ENCODE measurements at regions not wholly inside any gene's neighbourhood (a gene's known extent, or its start where the extent isn't known, plus 50 kb on each side); places are given as distances from the start of the nearest gene placed in this dataset.

DNA sequence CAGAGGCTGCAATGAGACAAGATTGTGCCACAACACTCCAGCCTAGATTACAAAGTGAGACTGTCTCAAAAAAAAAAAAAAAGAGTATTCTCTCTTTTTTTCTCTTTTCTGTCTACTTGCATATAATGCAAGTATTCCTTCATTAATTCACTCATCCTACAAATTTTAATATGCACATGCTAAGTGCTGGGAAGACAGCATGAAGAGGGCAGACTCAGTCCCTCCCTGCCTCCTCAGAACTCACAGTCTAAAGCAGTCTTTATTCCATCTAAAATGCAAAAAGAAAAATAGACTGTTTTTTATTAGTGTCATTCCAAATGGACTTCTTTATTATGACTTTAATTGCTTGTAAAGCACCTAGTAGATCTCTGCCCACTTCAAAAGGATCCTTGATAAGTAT, 85.6 kb downstream of the NKX6-1 start:
- H3K9ac ChIP-seq (ENCODE audit: low read depth in 1 of 2, low read length in 2 of 2), result no peak overlapping the region
- H3K4me3 ChIP-seq (ENCODE audit: low read depth in 1 of 3, low read length in 3 of 3), result no peak overlapping the region
- no peaks in the 10 kb centered on the region for H3K36me3 ChIP-seq (ENCODE audit: control insufficient read depth in 4 of 4, insufficient read depth in 3 of 4, low read depth in 1 of 4, low read length in 3 of 4)
- no peaks in the 10 kb centered on the region for H3K4me1 ChIP-seq (ENCODE audit: control insufficient read depth in 4 of 4, insufficient read depth in 4 of 4, low read length in 3 of 4)
- no peaks in the 10 kb centered on the region for H3K27me3 ChIP-seq (ENCODE audit: control insufficient read depth in 4 of 4, insufficient read depth in 4 of 4, low read length in 3 of 4)
- no peak overlapping the region for H3K27ac ChIP-seq (ENCODE audit: low read depth in 1 of 2, low read length in 2 of 2)
- H3K9me3 ChIP-seq (ENCODE audit: control insufficient read depth in 4 of 4, low read length in 3 of 4), result no peaks in the 10 kb centered on the region
- TF ChIP-seq SP1 (IDR thresholded peaks at IDR 0.05) (no peak), HNF4A (conservative IDR thresholded peaks at IDR 0.05) (no peak), FOXA2 (IDR thresholded peaks at IDR 0.05) (no peak)
- DNase-seq (ENCODE audit: low spot score), result no peak

- Histone ChIP-seq H3K4me1 (ENCODE audit: control insufficient read depth in 4 of 4, insufficient read depth in 4 of 4, low read length in 3 of 4) (no peaks in the 10 kb centered on the region), H3K9me3 (ENCODE audit: control insufficient read depth in 4 of 4, low read length in 3 of 4) (no peaks in the 10 kb centered on the region), H3K27me3 (ENCODE audit: control insufficient read depth in 4 of 4, insufficient read depth in 4 of 4, low read length in 3 of 4) (no peaks in the 10 kb centered on the region), H3K4me3 (ENCODE audit: low read depth in 1 of 3, low read length in 3 of 3) (no peak overlapping the region), H3K36me3 (ENCODE audit: control insufficient read depth in 4 of 4, insufficient read depth in 3 of 4, low read depth in 1 of 4, low read length in 3 of 4) (no peaks in the 10 kb centered on the region), H3K27ac (ENCODE audit: low read depth in 1 of 2, low read length in 2 of 2) (no peak overlapping the region), H3K9ac (ENCODE audit: low read depth in 1 of 2, low read length in 2 of 2) (no peak overlapping the region)
- WGBS, result 43% methylated on average over 1 of the region's 1 CpG
- no peak for DNase-seq (ENCODE audit: low spot score)
- TF ChIP-seq NR2F2 (IDR thresholded peaks at IDR 0.05) (no peak), JUND (IDR thresholded peaks at IDR 0.05) (no peak), EGR1 (IDR thresholded peaks at IDR 0.05; ENCODE audit: low read depth in 2 of 2) (no peak), FOXA2 (IDR thresholded peaks at IDR 0.05) (no peak), HNF4A (conservative IDR thresholded peaks at IDR 0.05) (no peak), GABPA (IDR thresholded peaks at IDR 0.05 in 1 of 2, conservative IDR thresholded peaks at IDR 0.05 in 1 of 2) (no peak), REST (IDR thresholded peaks at IDR 0.05) (no peak), YY1 (IDR thresholded peaks at IDR 0.05) (no peak), MAX (IDR thresholded peaks at IDR 0.05) (no peak), FOXA1 (IDR thresholded peaks at IDR 0.05) (no peak)
Observed at GRCh38 chr4:84412062-84412461, 87.0 kb downstream of the NKX6-1 start.

DNA sequence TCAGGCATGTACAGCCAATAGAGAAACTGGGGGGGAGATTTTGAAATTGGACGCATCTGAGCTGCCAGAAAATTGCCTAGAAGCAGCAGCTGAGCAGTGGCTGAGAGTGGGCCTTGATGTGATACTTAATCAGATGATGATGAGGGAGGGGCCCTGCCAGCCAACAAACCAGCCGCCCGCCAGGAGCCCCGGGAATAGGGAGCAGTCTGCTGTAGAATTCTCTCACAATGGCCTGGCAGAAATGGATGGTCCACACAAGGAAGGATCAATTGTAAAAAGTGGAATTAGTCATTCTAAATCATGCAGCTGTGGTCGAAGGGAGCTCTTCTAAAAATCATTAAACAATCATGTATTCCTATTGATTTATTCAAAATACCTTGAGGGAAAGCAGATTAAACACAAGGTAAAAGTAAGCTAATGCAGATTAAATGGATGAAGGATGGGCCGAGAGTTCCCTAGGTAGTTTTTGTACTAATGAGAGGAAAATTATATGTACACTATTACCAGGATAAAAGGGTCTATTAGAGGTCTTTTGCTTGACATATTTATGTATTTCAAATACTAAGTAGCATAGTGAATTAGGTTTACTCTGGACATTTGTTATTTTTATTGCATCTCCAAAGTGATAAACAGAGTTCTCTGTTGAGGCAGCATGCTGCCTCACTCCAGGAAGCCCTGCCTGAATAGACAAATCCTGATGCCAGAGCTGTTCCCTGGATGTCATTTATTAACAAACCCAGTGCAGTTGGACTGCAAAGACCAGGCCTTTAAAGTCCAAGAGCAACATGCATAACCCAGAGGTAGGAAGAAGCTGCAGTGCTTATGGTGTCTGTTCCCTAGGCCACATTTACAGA, 91.3 kb downstream of the NKX6-1 start:
- DNase-seq (ENCODE audit: low spot score), result no peak
- WGBS, result 81% methylated on average over 6 of the region's 6 CpGs
- no peaks in the 10 kb centered on the region for H3K9me3 ChIP-seq (ENCODE audit: control insufficient read depth in 4 of 4, low read length in 3 of 4)
- H3K27me3 ChIP-seq (ENCODE audit: control insufficient read depth in 4 of 4, insufficient read depth in 4 of 4, low read length in 3 of 4), result no peaks in the 10 kb centered on the region
- H3K4me1 ChIP-seq (ENCODE audit: control insufficient read depth in 4 of 4, insufficient read depth in 4 of 4, low read length in 3 of 4), result no peaks in the 10 kb centered on the region
- H3K36me3 ChIP-seq (ENCODE audit: control insufficient read depth in 4 of 4, insufficient read depth in 3 of 4, low read depth in 1 of 4, low read length in 3 of 4), result no peaks in the 10 kb centered on the region
- no peak overlapping the region for H3K27ac ChIP-seq (ENCODE audit: low read depth in 1 of 2, low read length in 2 of 2)
- no peak overlapping the region for H3K4me3 ChIP-seq (ENCODE audit: low read depth in 1 of 3, low read length in 3 of 3)
- no peak overlapping the region for H3K9ac ChIP-seq (ENCODE audit: low read depth in 1 of 2, low read length in 2 of 2)
- TF ChIP-seq JUND (IDR thresholded peaks at IDR 0.05) (no peak), MAX (IDR thresholded peaks at IDR 0.05) (no peak), REST (IDR thresholded peaks at IDR 0.05) (no peak), SP1 (IDR thresholded peaks at IDR 0.05) (no peak), CTCF (IDR thresholded peaks at IDR 0.05; ENCODE audit: low read depth, low read length, missing input control) (no peak), NR2F2 (IDR thresholded peaks at IDR 0.05) (no peak), HNF4G (IDR thresholded peaks at IDR 0.05) (no peak)
- TF ChIP-seq, protein P1, sequence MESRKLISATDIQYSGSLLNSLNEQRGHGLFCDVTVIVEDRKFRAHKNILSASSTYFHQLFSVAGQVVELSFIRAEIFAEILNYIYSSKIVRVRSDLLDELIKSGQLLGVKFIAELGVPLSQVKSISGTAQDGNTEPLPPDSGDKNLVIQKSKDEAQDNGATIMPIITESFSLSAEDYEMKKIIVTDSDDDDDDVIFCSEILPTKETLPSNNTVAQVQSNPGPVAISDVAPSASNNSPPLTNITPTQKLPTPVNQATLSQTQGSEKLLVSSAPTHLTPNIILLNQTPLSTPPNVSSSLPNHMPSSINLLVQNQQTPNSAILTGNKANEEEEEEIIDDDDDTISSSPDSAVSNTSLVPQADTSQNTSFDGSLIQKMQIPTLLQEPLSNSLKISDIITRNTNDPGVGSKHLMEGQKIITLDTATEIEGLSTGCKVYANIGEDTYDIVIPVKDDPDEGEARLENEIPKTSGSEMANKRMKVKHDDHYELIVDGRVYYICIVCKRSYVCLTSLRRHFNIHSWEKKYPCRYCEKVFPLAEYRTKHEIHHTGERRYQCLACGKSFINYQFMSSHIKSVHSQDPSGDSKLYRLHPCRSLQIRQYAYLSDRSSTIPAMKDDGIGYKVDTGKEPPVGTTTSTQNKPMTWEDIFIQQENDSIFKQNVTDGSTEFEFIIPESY (IDR thresholded peaks at IDR 0.05), result no peak
